ENCODE measurements at regions not wholly inside any gene's neighbourhood (a gene's known extent, or its start where the extent isn't known, plus 50 kb on each side); places are given as distances from the start of the nearest gene placed in this dataset.

- no peak for TF ChIP-seq POLR2A (IDR thresholded peaks at IDR 0.05)
- TF ChIP-seq CTCF (IDR thresholded peaks at IDR 0.05): no peak
- no peak for TF ChIP-seq EP300 (IDR thresholded peaks at IDR 0.05)
Observed at GRCh38 chr6:156497618-156498017, 279.6 kb upstream of the ARID1B start.

All from upper lobe of left lung (tissue), 4 donors.